AG10803 (cell line): ENCODE measurements at regions not wholly inside any gene's neighbourhood (a gene's known extent, or its start where the extent isn't known, plus 50 kb on each side); places are given as distances from the start of the nearest gene placed in this dataset.

Experiments used
- DNase-seq: peaks from one replicate; pipeline ENCODE4 v3.0.0; 2010; ENCODE audit warnings: low read depth
- H3K4me3 ChIP-seq: 2 replicates; pipeline ENCODE4 v1.5.1; 2011; ENCODE audit warnings: mild to moderate bottlenecking, low read length, control low read depth
- CTCF ChIP-seq: conservative IDR thresholded peaks from 2 replicates; pipeline ENCODE4 v1.5.1; 2011; ENCODE audit warnings: mild to moderate bottlenecking, low read length, control low read depth, inconsistent platforms

GRCh38 chr20:6993011-6993410 lies 225.5 kb downstream of the BMP2 start:
- no peak for TF ChIP-seq CTCF
- no peak for DNase-seq
- no peak overlapping the region for H3K4me3 ChIP-seq

GRCh38 chr20:6993511-6993910 lies 226.0 kb downstream of the BMP2 start:
- no peak for TF ChIP-seq CTCF
- DNase-seq: no peak
- no peak overlapping the region for H3K4me3 ChIP-seq

GRCh38 chr20:6994452-6994851 lies 227.0 kb downstream of the BMP2 start:
- no peak overlapping the region for H3K4me3 ChIP-seq
- TF ChIP-seq CTCF: no peak
- DNase-seq: peak; percentile 40

- H3K4me3 ChIP-seq: no peak overlapping the region
- DNase-seq: no peak
- no peak for TF ChIP-seq CTCF
These were observed 231.4 kb downstream of the BMP2 start for GRCh38 chr20:6998909-6999308.

GRCh38 chr20:6999381-6999780 lies 231.9 kb downstream of the BMP2 start:
- no peak for TF ChIP-seq CTCF
- no peak for DNase-seq
- no peak overlapping the region for H3K4me3 ChIP-seq

GRCh38 chr20:7003598-7003997 lies 236.1 kb downstream of the BMP2 start:
- DNase-seq: no peak
- no peak overlapping the region for H3K4me3 ChIP-seq
- TF ChIP-seq CTCF: no peak

GRCh38 chr20:7004801-7005200 lies 237.3 kb downstream of the BMP2 start:
- TF ChIP-seq CTCF: no peak
- no peak for DNase-seq
- H3K4me3 ChIP-seq: no peak overlapping the region
